Umbilical cord (tissue), 1 donor: ENCODE measurements at regions not wholly inside any gene's neighbourhood (a gene's known extent, or its start where the extent isn't known, plus 50 kb on each side); places are given as distances from the start of the nearest gene placed in this dataset.
"Not testable (repeated sequence)": the region's sequence is repeated elsewhere in the genome, so short reads cannot be mapped to it uniquely, and the experiment has no call there.

Experiments
- DNase-seq: peaks from one replicate; pipeline ENCODE4 v3.0.0-alpha.2; 2015; ENCODE audit warnings: low spot score

- DNase-seq = no peak
Measured at GRCh38 chr2:65613968-65614555, 181.7 kb upstream of the SPRED2 start.

- DNase-seq = no peak
Measured at GRCh38 chr2:65611488-65611887, 179.1 kb upstream of the SPRED2 start.

- DNase-seq = no peak
Measured at GRCh38 chr2:65608916-65609315, 176.5 kb upstream of the SPRED2 start.

- DNase-seq = no peak
Measured at GRCh38 chr2:65608466-65608865, 176.1 kb upstream of the SPRED2 start.

- DNase-seq = no peak
Measured at GRCh38 chr2:65607662-65608305, 175.4 kb upstream of the SPRED2 start.

- no peak for DNase-seq
Measured at GRCh38 chr2:65605743-65606058, 173.3 kb upstream of the SPRED2 start.

- no peak for DNase-seq
Measured at GRCh38 chr2:65605058-65605742, 172.8 kb upstream of the SPRED2 start.

DNA sequence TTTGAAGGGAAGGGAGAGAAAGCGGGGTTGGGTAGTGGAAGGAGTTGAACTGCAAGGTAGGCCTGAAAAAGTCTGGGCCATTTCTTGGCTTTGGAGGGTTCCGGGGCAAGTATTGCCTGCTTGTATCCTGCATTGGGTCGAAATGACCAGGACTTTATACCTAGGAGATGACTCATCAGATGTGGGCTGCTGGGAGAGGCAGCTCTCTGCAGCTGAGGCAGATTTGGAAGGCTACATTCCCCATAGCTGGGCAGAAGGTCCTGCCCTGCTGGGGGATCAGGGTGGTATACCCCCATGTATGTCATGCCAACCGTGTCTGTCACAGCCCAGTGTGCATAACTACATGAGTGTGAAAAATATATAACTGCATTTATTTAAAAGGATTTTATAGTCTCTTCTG lies 171.8 kb upstream of the SPRED2 start:
- DNase-seq = no peak

DNA sequence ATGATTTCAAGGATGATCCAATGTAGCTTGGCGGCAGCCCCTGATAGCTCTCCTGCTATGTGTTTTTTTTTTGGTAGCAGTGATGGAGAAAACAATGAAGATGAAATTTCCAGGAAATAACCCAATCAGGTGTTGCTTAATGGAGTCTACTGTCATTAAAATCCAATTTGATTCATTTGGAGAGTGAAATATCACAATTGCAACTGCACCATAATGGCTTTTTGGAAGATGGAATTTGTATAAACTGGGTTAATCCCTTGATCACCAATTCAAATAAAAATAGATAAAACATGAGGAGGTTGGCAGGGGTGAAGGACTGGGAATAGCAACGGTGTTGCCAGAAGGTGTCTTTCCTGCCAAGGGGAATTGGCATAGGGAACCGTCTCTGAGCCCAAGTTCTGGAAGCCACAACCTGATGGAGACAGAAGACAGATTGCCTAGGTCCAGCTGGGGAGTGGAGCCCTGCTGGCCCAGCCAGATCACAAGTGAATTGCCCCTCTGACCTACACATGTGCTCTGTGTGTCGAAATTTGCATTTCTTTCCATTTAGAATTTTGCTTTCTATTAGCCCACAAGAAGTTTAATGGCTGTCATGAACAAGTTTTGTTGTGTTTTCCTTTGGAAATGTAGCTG lies 170.3 kb upstream of the SPRED2 start:
- DNase-seq = no peak

GRCh38 chr2:65600871-65601270 lies 168.5 kb upstream of the SPRED2 start:
- DNase-seq = not testable (repeated sequence)

DNA sequence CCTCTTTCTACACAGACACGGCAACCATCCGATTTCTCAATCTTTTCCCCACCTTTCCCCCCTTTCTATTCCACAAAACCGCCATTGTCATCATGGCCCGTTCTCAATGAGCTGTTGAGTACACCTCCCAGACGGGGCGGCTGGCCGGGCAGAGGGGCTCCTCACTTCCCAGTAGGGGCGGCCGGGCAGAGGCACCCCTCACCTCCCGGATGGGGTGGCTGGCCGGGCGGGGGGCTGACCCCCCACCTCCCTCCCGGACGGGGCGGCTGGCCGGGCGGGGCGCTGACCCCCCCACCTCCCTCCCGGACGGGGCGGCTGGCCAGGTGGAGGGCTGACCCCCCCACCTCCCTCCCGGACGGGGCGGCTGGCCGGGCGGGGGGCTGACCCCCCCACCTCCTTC lies 168.0 kb upstream of the SPRED2 start:
- not testable (repeated sequence) for DNase-seq

DNA sequence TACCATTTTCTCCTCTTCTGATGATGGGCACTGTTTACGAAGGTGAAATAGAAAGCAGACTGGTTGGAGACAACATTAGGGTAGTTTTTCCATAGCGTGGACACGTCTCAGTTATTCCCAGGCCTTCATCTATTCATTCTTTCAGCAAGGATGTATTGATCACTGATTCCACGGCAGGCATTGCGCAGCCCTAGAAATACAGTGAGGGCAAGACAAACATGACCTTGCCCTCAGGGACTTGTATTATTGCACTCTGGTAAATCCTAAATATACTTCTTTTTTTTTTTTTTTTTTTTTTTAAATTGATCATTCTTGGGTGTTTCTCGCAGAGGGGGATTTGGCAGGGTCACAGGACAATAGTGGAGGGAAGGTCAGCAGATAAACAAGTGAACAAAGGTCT lies 167.3 kb upstream of the SPRED2 start:
- no peak for DNase-seq

GRCh38 chr2:65598996-65599395 lies 166.6 kb upstream of the SPRED2 start:
- no peak for DNase-seq

GRCh38 chr2:65598264-65598663 lies 165.9 kb upstream of the SPRED2 start:
- no peak for DNase-seq

- DNase-seq = no peak
Measured at GRCh38 chr2:65595630-65596029, 163.2 kb upstream of the SPRED2 start.

GRCh38 chr2:65594150-65594549 lies 161.8 kb upstream of the SPRED2 start:
- no peak for DNase-seq

- DNase-seq = no peak
Measured at GRCh38 chr2:65589667-65590066, 157.3 kb upstream of the SPRED2 start.

GRCh38 chr2:65587779-65588178 lies 155.4 kb upstream of the SPRED2 start:
- no peak for DNase-seq

DNA sequence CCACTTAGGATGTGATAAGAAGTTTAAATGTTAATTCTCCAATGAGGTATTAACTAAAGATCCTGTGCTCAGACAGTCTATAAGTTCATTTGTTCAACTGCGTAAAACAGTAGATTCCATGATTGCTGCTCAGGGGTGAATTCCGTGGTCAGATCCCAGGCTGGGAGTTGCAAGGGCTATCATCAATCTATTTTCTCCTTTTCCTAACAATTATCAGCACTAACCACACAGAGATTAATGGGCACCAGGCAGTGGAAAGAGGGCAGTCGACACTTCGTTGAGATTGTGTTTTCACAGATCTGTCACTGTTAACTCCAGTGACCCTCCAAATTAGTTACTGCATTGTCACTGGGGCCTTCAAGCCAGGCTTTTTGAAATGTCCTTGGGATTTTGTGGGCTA lies 154.1 kb upstream of the SPRED2 start:
- no peak for DNase-seq

DNA sequence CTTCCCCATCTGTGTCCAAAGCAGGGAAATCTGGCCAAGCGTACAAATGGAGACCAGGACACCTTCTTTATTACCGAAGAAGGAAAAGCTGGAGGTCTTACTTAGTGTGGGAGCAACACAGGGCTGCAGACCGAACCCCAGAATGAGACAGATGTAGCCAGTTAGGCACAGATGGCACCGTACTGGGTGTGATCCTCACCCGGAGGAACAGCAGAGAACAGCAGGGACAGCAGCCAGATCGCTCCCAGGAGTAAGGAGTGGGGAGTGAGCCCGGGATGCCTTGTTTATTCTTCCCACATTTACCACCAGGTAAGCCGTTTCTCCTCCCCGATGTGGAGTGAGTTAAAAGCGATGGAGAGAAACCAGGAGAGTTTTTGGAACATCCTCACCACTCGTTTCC lies 150.7 kb upstream of the SPRED2 start:
- DNase-seq = no peak

DNA sequence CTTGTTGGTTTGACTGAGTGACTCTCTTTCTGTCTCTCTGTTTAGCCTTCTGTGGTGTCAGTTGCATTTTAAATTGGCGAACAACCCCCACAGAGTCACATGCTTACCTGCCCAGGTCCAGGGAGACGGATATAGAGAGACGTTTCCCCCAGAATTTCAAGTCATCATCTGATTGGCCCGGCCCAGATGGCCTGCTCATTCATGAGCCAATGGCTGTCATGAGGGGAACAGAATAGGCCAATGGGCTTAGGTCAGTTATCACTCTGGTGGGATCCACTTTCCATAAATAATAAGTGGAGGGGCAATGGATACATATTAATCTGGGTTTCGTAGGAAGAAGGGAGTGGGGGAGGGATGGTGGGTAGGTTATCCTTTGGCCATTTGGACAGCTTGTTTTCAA lies 150.0 kb upstream of the SPRED2 start:
- no peak for DNase-seq

DNA sequence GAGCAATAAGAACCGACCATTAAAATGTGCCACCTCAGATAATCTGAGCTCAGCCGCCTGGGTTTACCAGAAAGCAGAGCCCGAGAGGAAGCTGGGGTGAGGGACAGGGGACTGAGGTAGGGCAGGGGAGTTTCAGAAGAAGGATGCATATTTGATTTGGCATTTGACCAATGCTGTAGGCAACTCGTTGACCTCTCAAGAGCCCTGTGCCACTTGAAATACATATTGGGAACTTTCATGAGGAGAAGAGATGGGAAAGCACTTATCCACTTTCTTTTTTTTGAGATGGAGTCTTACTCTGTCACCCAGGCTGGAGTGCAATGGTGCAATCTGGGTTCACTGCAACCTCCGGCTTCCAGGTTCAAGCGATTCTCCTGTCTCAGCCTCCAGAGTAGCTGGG lies 148.4 kb upstream of the SPRED2 start:
- DNase-seq = no peak
